LNCAP (cell line): ENCODE measurements at regions not wholly inside any gene's neighbourhood (a gene's known extent, or its start where the extent isn't known, plus 50 kb on each side); places are given as distances from the start of the nearest gene placed in this dataset.

Experiments
- TF ChIP-seq, protein P1 (sequence below): fragments of 450-650 bp; IDR thresholded peaks from 2 replicates; pipeline ENCODE4 v1.5.1; 2017; ENCODE audit warnings: mild to moderate bottlenecking

- TF ChIP-seq, protein P1, sequence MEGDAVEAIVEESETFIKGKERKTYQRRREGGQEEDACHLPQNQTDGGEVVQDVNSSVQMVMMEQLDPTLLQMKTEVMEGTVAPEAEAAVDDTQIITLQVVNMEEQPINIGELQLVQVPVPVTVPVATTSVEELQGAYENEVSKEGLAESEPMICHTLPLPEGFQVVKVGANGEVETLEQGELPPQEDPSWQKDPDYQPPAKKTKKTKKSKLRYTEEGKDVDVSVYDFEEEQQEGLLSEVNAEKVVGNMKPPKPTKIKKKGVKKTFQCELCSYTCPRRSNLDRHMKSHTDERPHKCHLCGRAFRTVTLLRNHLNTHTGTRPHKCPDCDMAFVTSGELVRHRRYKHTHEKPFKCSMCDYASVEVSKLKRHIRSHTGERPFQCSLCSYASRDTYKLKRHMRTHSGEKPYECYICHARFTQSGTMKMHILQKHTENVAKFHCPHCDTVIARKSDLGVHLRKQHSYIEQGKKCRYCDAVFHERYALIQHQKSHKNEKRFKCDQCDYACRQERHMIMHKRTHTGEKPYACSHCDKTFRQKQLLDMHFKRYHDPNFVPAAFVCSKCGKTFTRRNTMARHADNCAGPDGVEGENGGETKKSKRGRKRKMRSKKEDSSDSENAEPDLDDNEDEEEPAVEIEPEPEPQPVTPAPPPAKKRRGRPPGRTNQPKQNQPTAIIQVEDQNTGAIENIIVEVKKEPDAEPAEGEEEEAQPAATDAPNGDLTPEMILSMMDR, result no peak
Observed at GRCh38 chr5:12668564-12668963, 764.3 kb upstream of the CTNND2 start.

- TF ChIP-seq, protein P1, result no peak
Observed at GRCh38 chr5:12662545-12663314, 758.5 kb upstream of the CTNND2 start.

GRCh38 chr5:12661617-12662370 lies 757.5 kb upstream of the CTNND2 start:
- TF ChIP-seq, protein P1, result no peak

GRCh38 chr5:12659686-12660085 lies 755.4 kb upstream of the CTNND2 start:
- TF ChIP-seq, protein P1, result no peak

GRCh38 chr5:12658871-12659446 lies 754.7 kb upstream of the CTNND2 start:
- TF ChIP-seq, protein P1, result no peak

DNA sequence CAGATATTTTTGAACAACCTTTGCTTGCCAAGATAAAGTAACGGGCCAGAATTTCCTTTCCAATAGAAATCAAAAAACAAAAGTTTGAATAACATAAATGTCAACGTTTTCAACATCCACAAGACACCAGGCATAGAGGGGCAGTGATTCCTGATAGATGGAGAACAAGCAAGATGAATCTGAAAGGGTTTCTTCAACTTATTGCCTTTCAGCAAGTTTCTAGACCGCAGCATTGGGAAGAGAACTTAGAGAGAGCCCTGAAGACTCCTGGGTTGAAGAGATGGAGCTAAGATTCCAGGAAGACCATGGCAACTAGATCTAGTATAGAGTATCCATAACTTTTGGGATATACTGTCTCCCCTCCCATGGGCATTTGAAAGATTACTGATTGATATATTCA lies 751.4 kb upstream of the CTNND2 start:
- TF ChIP-seq, protein P1, result no peak

DNA sequence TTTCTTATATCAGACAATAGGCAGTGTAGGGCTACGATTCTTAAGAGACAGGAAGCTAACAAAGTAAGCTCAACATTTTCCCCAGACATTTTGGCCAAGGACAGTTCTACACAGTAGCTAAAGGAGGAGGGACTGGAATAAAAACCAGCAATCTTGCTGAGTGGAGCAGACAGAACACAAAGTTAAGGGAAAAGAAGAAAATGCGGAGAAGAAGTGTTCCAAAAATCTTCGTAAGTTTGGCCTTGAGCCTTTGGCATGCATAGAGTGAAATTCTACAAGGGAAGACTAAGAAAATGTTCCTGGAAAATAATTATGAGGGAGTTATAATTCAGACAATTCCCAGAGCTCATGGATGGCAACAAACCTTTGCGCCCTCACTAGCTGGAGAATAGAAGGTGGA lies 748.0 kb upstream of the CTNND2 start:
- TF ChIP-seq, protein P1, result no peak
